ENCODE measurements at regions not wholly inside any gene's neighbourhood (a gene's known extent, or its start where the extent isn't known, plus 50 kb on each side); places are given as distances from the start of the nearest gene placed in this dataset.

DNA sequence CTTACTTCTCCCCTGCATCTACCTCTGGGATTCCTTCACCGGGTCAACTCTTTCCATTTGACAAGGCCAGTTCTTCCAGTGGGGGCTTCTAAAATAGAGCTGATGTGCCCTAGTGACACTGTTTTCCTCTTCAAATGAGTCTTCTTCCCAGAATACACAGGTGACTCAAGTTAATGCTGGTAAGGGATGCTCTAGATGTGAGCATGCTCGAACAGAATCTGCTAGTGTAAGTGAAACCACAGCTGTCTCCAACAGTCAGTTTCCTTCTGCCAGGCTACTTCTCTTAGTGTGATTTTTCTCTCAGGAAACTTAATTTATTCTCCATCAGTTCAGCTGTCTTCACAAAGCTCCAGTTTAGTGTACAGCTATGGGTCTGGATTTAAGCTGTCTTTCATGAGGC lies 194.9 kb upstream of the C1orf87 start:
- Histone ChIP-seq H3K9me3 (ENCODE audit: control insufficient read depth, insufficient read depth, low read length) (no peaks in the 10 kb centered on the region; the same call in 1 of the 2 replicates), H3K4me3 (ENCODE audit: low read depth, low read length) (no peak overlapping the region), H3K27ac (ENCODE audit: low read depth, low read length) (no peak overlapping the region), H3K27me3 (ENCODE audit: control insufficient read depth, insufficient read depth, low read length) (no peaks in the 10 kb centered on the region)
- DNase-seq (ENCODE audit: low read depth, low spot score): no peak
- POLR2A ChIA-PET: no interaction called here
- TF ChIP-seq, protein P1, sequence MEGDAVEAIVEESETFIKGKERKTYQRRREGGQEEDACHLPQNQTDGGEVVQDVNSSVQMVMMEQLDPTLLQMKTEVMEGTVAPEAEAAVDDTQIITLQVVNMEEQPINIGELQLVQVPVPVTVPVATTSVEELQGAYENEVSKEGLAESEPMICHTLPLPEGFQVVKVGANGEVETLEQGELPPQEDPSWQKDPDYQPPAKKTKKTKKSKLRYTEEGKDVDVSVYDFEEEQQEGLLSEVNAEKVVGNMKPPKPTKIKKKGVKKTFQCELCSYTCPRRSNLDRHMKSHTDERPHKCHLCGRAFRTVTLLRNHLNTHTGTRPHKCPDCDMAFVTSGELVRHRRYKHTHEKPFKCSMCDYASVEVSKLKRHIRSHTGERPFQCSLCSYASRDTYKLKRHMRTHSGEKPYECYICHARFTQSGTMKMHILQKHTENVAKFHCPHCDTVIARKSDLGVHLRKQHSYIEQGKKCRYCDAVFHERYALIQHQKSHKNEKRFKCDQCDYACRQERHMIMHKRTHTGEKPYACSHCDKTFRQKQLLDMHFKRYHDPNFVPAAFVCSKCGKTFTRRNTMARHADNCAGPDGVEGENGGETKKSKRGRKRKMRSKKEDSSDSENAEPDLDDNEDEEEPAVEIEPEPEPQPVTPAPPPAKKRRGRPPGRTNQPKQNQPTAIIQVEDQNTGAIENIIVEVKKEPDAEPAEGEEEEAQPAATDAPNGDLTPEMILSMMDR (IDR thresholded peaks at IDR 0.05; ENCODE audit: low read depth, low read length): no peak
- CTCF ChIA-PET: interaction anchor here (5.0 kb wide), 1 partner anchor 13 kb away, joined by 29 read pairs; no protein-coding TSS in a partner anchor

GRCh38 chr1:60265560-60266535 lies 192.3 kb upstream of the C1orf87 start:
- Histone ChIP-seq H3K4me3 (ENCODE audit: low read depth, low read length) (no peak overlapping the region), H3K27me3 (ENCODE audit: control insufficient read depth, insufficient read depth, low read length) (no peaks in the 10 kb centered on the region), H3K27ac (ENCODE audit: low read depth, low read length) (no peak overlapping the region), H3K9me3 (ENCODE audit: control insufficient read depth, insufficient read depth, low read length) (no peaks in the 10 kb centered on the region)
- DNase-seq (ENCODE audit: low read depth, low spot score): no peak
- POLR2A ChIA-PET: no interaction called here
- CTCF ChIA-PET: no interaction called here
- TF ChIP-seq, protein P1 (IDR thresholded peaks at IDR 0.05; ENCODE audit: low read depth, low read length): no peak

DNA sequence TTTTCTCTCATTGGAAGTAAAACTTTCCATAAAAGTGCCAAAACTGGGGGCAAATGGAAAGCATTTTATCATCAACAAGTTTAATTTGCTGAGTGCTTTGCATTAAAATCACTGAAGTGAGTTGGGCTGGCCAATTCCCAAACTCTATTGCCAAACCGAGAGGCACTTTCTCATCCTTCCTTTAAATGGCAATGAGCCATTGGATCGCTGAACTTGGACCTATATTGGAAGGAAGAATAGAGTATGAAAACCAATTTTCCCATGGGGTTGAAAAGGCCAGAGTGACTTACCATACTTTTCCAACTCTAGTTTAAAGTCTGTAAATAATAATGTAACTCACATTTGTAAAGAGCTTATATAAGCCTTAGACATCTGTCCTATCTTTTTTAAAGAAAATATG lies 189.1 kb upstream of the C1orf87 start:
- DNase-seq (ENCODE audit: low read depth, low spot score): no peak
- ChIA-PET POLR2A (no interaction called here), CTCF (no interaction called here)
- H3K4me3 ChIP-seq (ENCODE audit: low read depth, low read length): no peak overlapping the region
- H3K9me3 ChIP-seq (ENCODE audit: control insufficient read depth, insufficient read depth, low read length): no peaks in the 10 kb centered on the region
- TF ChIP-seq, protein P1 (IDR thresholded peaks at IDR 0.05; ENCODE audit: low read depth, low read length): no peak
- no peaks in the 10 kb centered on the region for H3K27me3 ChIP-seq (ENCODE audit: control insufficient read depth, insufficient read depth, low read length)
- no peak overlapping the region for H3K27ac ChIP-seq (ENCODE audit: low read depth, low read length)

DNA sequence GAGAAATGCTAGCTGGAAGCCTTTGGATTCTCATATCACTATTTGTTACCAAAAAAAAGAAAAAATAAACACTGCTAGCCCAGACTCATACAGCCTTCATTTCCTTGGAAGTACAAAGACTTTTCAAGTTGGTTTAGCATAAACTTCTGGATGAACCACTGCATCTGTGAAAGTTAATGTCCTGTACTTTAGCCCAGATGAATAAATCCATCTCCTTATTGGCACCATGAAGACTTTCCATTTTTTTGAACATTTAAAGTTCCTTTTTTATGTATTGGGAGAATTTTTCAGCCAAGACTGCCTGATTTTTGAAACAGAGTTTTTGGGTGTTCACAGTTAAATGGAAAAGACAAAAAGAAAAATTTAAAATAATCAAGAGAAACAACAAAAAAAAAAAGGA lies 184.0 kb upstream of the C1orf87 start:
- Histone ChIP-seq H3K4me3 (ENCODE audit: low read depth, low read length) (no peak overlapping the region), H3K27me3 (ENCODE audit: control insufficient read depth, insufficient read depth, low read length) (no peaks in the 10 kb centered on the region), H3K9me3 (ENCODE audit: control insufficient read depth, insufficient read depth, low read length) (no peaks in the 10 kb centered on the region), H3K27ac (ENCODE audit: low read depth, low read length) (no peak overlapping the region)
- TF ChIP-seq, protein P1 (IDR thresholded peaks at IDR 0.05; ENCODE audit: low read depth, low read length): no peak
- no peak for DNase-seq (ENCODE audit: low read depth, low spot score)
- ChIA-PET POLR2A (no interaction called here), CTCF (no interaction called here)

DNA sequence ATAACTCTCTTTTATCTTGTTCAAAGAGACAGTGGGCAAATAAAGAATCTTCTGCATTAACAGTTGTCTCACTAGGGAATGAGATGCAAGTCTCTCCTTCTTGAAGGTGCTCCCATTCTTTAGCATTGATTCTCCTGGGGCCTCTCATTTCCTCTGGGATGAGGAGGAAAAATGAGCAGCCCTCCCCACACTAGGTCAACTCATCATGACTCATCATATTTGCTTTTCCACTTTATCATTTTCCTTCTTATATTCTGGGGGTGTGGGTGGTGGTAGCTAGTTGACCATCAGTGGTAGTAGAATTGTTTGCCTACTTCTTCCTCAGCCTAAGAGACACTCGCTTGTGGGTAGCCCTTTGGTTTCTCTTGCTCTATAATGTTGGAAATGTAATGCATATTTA lies 182.0 kb upstream of the C1orf87 start:
- H3K27me3 ChIP-seq (ENCODE audit: control insufficient read depth, insufficient read depth, low read length): no peaks in the 10 kb centered on the region
- TF ChIP-seq, protein P1 (IDR thresholded peaks at IDR 0.05; ENCODE audit: low read depth, low read length): no peak
- no peak overlapping the region for H3K27ac ChIP-seq (ENCODE audit: low read depth, low read length)
- H3K4me3 ChIP-seq (ENCODE audit: low read depth, low read length): no peak overlapping the region
- POLR2A ChIA-PET: no interaction called here
- CTCF ChIA-PET: no interaction called here
- no peaks in the 10 kb centered on the region for H3K9me3 ChIP-seq (ENCODE audit: control insufficient read depth, insufficient read depth, low read length)
- no peak for DNase-seq (ENCODE audit: low read depth, low spot score)
